Lower lobe of right lung (tissue), 2 donors: ENCODE measurements at regions not wholly inside any gene's neighbourhood (a gene's known extent, or its start where the extent isn't known, plus 50 kb on each side); places are given as distances from the start of the nearest gene placed in this dataset.

Experiments used
- ATAC-seq, 2 donors: fragments of 200-7000 bp; cut with Tn5 transposase; one replicate each; pipeline ENCODE4 v1.9.1; 2020 to 2022; ENCODE audit warnings: mild to moderate bottlenecking in 2 of 2, moderate library complexity in 2 of 2
- DNase-seq: peaks from one replicate; pipeline ENCODE4 v3.0.0-alpha.2; 2020
- H3K27ac ChIP-seq: fragments of 200-600 bp; one replicate; pipeline ENCODE4 v1.8.0; 2022
- H3K27me3 ChIP-seq: fragments of 200-600 bp; one replicate; pipeline ENCODE4 v1.8.0; 2022; ENCODE audit warnings: low read depth
- H3K36me3 ChIP-seq: fragments of 200-600 bp; one replicate; pipeline ENCODE4 v1.8.0; 2022; ENCODE audit warnings: mild to moderate bottlenecking
- H3K4me1 ChIP-seq: fragments of 200-600 bp; one replicate; pipeline ENCODE4 v1.8.0; 2022
- H3K4me3 ChIP-seq: fragments of 200-600 bp; one replicate; pipeline ENCODE4 v1.8.0; 2022; ENCODE audit warnings: mild to moderate bottlenecking
- H3K9me3 ChIP-seq: fragments of 200-600 bp; one replicate; pipeline ENCODE4 v1.8.0; 2022
- CTCF ChIP-seq: fragments of 200-600 bp; IDR thresholded peaks from one replicate; pipeline ENCODE4 v1.8.0; 2022; ENCODE audit warnings: antibody characterized with exemption, mild to moderate bottlenecking
- intact Hi-C: fragments of 100-400 bp; cut with DNase I; formaldehyde crosslinking; loops from one replicate; pipeline ENCODE4 v1.11.0; 2022
- donor health status: DM: no; HTN: yes; CAD: no; lungs with severe emphysema.

GRCh38 chr2:234306426-234307173 lies 190.3 kb downstream of the ARL4C start:
- DNase-seq (no peak), ATAC-seq (no peak)
- Histone ChIP-seq H3K9me3 (no peaks in the 10 kb centered on the region), H3K4me3 (no peak overlapping the region), H3K4me1 (no peaks in the 10 kb centered on the region), H3K27ac (no peak overlapping the region), H3K36me3 (no peaks in the 10 kb centered on the region), H3K27me3 (no peaks in the 10 kb centered on the region)
- no peak for TF ChIP-seq CTCF
- intact Hi-C loops: no loop called here

- Histone ChIP-seq H3K9me3 (no peaks in the 10 kb centered on the region), H3K27me3 (no peaks in the 10 kb centered on the region), H3K4me1 (no peaks in the 10 kb centered on the region), H3K36me3 (no peaks in the 10 kb centered on the region), H3K4me3 (no peak overlapping the region), H3K27ac (no peak overlapping the region)
- no peak for ATAC-seq
- TF ChIP-seq CTCF: no peak
- intact Hi-C loops: no loop called here
- no peak for DNase-seq
Observed at GRCh38 chr2:234305846-234306245, 191.0 kb downstream of the ARL4C start.

GRCh38 chr2:234304950-234305349 lies 191.9 kb downstream of the ARL4C start:
- Histone ChIP-seq H3K36me3 (no peaks in the 10 kb centered on the region), H3K27me3 (no peaks in the 10 kb centered on the region), H3K9me3 (no peaks in the 10 kb centered on the region), H3K27ac (no peak overlapping the region), H3K4me3 (no peak overlapping the region), H3K4me1 (no peaks in the 10 kb centered on the region)
- ATAC-seq (no peak), DNase-seq (no peak)
- TF ChIP-seq CTCF: no peak
- intact Hi-C loops: no loop called here

- H3K36me3 ChIP-seq: no peaks in the 10 kb centered on the region
- H3K9me3 ChIP-seq: no peaks in the 10 kb centered on the region
- no peak for ATAC-seq
- TF ChIP-seq CTCF: no peak
- H3K27ac ChIP-seq: no peak overlapping the region
- no peak overlapping the region for H3K4me3 ChIP-seq
- intact Hi-C loops: no loop called here
- DNase-seq: no peak
- no peaks in the 10 kb centered on the region for H3K4me1 ChIP-seq
- H3K27me3 ChIP-seq: no peaks in the 10 kb centered on the region
Observed at GRCh38 chr2:234302664-234302991, 194.3 kb downstream of the ARL4C start.

- ATAC-seq: peak in 1 of 2 donors; percentile 18
- intact Hi-C loops: no loop called here
- H3K27ac ChIP-seq: no peak overlapping the region
- H3K4me1 ChIP-seq: no peaks in the 10 kb centered on the region
- TF ChIP-seq CTCF: no peak
- H3K4me3 ChIP-seq: no peak overlapping the region
- no peaks in the 10 kb centered on the region for H3K36me3 ChIP-seq
- DNase-seq: no peak
- no peaks in the 10 kb centered on the region for H3K27me3 ChIP-seq
- H3K9me3 ChIP-seq: no peaks in the 10 kb centered on the region
Observed at GRCh38 chr2:234300932-234301823, 195.7 kb downstream of the ARL4C start.
